Hematopoietic multipotent progenitor cell treated with erythropoietin and hydrocortisone succinate and interleukin-3 and kit ligand, for 8 days (in vitro differentiated cells): ENCODE measurements at regions not wholly inside any gene's neighbourhood (a gene's known extent, or its start where the extent isn't known, plus 50 kb on each side); places are given as distances from the start of the nearest gene placed in this dataset.

Experiments used
- DNase-seq: peaks from one replicate; pipeline ENCODE4 v3.0.0-alpha.2; 2015

DNA sequence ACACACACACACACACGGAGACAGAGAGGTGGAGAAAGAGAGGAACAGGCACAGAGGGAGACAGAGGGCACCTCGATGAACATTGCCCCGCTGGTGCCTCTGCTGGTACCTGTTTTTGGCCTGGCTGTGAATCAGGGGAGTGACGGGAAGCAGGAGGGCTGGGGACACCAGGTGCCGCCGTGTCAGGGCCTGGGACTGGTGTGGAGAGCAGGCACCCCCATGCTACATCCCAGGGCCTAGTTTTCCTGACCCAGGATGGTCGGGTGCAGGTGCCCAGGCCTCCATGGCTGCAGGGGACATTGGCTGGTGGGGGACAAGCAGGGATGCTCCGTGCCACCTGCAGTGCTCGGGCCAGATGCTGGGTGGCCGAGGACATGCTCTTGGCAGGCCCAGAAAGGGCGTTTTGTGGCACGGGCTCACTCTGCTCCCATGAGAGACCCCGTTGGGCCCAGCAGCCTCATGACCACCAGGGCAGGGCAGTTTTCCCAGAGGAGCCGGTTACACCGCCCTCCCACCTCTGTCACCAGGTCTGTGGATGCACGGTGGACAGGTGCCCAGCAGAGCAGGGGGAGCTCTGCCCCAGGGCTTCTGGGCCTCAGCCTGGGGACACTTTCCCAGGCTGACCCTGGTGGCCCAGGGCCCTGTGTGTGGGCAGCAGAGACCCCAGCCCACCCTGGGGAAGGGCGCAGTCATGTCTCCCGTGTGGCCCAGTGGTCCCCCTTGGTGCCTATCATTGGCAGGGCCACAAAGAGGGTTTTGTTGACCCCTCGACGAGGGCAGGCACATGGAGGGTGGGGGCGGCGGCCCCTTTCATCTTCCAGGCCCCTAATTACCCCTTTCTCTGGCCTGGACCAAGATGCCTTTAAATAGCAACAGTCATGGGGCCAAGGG lies 207.5 kb upstream of the RTL1 start:
- no peak for DNase-seq

DNA sequence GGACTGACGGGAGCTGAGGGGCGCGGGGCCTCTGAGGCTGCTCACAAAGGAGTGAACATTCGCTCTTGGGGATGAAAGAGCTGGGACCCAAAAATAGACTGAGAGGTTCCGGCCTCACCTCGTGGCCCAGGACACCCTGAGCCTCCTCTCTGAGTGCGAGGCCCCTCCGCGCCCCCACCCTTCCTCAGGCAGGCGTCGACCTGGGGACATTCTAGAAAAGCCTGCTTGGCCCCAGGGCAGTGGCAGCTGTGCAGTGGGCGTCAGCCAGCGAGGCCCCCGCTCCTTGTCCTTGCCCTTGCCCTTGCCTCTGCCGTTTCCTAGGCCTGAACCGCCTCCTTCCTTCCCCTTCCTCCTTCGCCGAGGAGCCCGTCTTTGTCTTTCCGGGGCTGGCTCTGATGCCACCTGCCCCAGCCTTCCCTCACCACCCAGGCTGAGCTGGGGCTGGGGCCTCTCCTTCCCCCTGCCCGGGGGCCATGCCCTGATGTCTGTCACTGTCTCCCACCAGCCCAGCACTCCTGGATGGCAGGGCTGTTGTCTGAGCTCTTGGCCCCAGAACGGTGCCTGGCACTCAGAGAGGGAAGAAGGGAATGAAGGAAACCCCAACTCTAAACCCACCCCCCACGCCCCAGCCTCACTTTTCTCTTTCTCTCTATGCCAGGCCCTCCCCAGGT lies 208.2 kb upstream of the RTL1 start:
- no peak for DNase-seq

DNA sequence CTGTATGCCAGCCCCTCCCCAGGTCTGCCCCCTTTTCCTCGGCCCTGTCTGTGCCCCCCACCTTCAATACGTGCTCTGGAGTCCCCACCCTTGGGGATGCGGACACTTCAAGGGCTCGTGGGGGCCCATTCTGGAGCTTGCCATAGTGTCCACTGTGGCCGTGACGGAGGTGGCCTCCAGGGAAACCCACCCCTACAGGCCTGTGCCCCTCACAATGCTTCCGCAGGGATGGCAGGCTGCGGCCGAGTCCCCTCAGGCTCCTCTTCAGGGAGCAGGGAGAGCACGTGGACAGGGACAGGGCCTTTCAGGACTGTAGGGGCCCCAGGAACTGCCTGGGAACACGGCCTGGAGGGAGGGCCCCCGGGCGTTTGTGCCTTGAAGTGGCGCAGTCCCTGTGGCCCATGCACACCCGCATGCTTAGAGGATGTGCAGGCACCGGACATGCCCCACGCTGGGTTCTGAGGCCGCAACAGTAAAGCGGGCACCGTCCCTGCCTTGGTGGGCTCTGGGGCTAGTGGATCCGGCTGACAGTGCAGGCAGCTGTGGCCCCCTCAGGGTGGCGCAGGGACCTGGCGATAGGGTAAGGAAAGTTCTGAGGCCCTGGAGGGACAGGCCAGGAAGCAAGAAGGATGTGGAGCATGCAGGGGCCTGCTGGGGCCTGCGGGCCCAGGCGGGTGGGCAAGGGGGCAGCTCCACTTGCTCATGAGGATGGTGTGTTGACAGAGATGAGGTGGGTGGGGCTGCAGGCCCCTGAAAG lies 209.0 kb upstream of the RTL1 start:
- no peak for DNase-seq

DNA sequence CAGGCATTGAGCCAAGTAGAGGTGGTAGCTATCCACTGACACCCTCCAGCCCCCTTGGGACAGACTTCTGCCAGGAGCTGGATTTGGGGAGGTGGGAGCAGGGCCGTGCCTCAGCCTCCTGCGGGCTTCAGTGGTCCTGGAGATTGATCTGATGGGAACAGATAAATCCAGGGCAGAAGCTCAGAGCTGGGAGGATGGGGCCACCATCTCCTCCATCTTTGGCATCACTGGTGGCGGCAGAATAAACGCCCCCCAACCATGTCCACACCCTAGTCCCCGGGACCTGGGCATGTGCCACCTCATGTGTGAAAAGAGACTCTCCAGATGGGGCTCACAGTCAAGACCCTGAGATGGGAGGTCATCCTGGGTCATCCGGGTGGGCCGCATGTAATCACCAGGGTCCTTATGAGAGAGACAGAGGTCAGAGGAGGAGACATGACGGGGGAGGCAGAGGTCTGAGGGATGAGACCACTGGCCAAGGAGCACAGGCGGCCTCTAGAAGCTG lies 209.6 kb upstream of the RTL1 start:
- DNase-seq, result no peak

DNA sequence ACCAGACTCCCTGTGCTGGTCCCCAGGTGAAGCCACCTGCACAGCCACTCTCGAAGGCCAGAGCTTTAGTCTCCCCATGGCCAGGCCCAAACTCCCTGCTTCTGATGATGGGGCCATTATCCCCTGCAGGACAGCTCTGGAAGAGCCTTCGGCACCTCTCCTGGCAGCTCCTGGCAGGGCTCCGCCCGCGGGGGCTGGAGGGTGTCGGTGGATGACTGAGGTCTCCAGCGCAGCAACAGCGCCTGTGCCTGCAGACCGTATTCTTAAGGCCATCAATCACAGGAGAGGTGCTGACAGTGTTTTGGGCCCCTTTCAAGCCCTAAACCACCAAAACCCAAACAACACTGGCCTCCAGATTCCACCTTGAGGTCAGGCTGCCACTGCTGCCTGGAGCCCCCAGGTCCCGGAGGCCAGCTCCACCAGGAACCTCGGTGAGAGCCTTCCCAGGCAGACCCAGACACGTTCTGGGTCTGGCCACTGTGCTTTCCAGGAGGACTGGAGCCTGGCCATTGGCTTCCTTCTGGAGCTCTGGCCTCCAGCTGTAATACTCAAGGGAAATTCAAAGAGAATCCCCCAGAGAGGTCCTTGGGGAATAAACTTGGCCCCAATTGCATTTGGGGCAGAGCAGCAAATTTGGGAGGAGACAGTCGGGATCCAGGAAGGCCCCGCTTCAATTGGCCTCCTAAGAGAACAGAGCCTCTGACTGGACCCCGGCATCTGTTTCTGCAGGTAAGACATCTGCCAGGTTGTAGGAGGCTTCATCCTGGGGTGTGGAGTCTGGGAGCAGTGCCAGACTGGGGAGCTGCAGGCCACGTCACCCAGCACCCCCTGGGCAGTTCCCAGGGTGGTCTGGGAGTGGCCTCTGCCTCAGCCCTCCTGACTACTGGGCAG lies 210.6 kb upstream of the RTL1 start:
- DNase-seq, result no peak

DNA sequence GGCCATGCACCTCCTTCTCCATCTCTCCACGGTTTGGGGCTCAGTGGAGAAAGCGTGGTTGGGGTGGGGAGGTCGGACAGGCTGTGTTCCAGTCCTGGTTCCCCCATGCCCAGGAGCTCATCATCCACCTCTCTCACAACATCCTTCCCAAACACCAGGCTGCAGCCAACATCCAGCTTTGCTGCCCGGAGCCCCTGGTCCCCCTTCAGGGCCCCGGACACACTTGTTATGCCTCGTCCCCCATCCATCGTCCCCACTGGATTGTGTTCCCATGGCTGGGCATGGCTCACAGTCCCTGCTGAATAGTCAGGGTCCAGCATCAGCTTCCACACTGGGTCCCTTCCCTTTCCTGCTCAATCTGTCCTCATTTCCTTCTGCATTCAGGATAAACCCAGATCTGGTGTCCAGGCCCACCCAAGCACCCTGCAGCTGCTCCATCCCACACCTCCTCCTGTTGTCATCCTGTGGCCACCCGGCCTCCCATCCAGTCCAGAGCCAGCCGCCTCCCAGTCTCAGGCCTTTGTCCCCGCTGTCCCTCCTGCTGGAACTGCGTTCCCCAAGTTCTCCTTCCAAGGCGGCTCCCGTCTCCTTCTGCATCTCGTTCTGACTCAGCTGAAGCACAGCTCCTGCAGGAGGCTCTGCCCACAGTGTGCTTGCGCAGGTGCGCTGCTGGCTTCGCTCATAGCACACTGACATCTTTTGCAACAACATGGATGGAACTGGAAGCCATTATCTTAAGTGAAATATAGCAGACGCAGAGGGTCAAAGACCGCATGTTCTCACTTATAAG lies 211.4 kb upstream of the RTL1 start:
- DNase-seq, result no peak

DNA sequence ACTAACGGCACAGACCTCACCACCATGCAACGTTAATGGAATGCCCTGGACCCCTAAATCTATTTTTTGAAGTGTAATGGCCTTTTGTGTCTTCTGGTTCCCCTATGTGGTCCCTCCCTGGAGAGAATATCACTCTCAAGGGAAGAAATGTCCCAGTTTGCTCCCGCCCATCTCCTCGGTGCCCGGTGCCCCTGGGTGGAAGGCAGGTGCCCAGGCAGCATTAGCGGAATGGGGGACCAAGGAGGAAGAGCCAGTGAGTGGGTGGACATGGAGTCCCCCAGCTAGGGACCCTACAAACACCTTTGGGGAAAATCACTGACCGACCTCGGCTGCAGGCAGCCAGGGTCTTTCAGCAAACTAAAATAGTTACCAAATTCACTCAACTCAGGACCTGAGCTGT lies 212.1 kb upstream of the RTL1 start:
- DNase-seq, result no peak

DNA sequence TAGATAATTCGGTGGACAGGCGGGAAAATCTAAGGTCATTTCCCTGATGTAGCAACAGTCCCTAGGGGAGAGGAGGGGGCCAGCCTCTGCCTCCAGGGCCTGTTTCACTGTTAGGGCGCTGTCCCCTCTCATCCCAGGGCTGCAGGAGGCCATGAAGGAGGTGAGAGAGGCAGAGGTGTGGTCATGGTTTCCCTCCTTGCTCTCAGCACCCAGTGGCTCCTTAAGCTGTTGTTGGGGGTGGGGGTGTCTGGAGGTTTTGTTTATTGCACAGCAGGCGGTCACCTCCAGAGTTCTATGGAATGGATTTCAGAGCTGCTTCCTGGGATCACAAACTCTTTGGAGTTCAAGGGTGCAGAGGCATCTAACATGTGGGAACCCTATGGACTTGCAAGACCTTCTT lies 212.5 kb upstream of the RTL1 start:
- DNase-seq, result no peak

DNA sequence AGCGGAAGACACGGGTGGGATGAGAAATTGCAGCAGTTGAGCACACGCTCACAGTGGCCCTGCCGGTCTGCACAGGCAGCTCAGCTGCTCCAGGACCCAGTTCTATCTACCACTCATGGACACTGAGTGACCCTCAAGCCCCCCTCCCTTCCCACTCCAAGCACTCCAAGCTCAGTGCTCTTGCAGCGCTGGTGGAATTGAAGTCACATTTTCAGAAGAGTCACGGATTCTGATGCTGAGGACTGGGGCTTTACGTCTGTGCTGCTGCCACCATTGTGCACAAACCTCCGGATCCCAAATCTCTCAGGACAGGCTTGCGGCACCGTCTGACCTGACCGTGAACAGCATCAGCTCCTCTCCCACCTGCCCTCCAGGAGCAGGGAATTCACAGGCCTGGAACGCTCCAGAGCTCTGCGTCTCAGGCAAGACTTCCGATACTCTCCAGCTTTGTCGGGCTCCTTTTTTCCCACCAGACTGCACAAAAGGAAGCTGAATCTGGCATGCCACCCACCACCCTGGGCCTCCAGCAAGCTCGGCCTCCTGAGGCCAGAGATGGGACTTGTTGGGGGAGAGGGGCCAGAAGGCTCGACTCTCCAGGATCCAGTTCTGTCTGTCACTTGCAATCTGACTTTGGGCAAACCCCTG lies 213.1 kb upstream of the RTL1 start:
- DNase-seq, result no peak

DNA sequence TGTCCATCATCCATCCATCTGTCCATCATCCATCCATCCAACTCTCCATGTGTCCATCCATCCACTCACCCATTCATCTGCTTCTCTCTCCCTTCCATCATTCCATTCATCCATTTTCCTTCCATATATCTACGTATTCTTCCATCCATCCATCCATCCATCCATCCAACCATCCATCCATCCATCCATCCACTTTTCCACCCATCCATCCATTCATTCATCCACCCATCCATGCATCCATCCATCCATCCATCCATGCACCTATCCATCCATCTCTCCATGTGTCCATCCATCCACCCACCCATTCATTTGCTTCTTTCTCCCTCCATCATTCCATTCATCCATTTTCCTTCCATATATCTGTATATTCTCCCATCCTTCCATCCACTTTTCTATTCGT lies 214.0 kb upstream of the RTL1 start:
- no peak for DNase-seq

DNA sequence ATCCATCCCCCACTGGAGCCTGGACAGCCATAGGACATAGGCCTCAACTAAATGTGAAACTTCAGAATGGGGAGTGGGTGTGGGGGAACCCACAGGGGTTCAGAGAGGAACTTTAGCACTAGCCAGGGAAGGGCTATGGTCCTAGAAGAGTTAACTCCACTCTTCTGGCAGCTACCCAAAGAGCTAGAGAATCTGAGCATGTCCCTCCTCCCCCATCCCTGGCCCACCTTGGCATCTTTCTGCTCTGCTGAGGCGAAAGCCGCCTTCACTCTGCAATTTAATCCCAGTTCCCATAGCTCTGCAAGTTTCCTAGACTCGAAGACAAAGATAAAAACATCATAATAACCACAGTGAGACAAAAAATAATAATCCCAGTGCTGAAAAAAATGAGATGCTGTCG lies 214.7 kb upstream of the RTL1 start:
- DNase-seq, result no peak

DNA sequence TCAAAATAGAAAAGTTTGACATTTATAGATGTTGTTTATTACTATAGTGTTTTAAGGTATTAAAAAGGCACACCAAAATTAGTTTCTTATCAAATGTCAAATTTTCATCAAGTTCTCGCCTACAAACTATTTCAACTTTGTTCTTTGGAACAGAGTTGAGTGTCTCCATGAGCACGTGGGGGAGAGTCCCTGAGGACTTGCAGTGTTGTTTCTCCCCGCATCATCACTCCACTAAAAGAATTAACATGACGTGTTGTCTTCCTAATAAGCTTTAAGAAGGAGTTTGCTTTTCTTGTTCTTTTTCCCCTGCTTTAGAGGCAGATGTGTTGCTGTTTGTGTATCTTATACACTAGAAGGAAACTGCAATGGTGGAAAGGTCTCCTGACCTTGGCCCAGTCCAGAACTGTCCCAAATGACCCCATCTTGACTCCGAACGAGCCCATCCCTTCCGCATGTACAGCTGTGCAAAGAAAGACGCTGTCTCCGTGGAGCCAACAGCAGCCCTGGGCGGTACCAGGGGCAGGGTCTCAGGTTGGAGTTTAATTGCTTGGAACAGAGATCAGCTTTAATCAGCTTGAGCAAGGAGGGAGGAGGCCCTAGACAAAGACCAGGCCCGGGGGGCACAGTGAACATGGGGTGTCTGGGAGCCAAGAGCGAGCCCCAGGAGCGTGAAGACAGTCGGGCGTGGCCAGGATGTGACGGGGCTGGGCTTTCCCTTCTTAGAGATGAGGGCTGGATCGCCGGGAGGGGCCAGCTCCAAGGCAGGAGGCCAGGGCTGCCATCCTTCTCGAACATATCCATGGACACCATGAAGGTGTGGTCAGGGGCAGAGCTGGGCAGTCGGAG lies 215.4 kb upstream of the RTL1 start:
- no peak for DNase-seq

DNA sequence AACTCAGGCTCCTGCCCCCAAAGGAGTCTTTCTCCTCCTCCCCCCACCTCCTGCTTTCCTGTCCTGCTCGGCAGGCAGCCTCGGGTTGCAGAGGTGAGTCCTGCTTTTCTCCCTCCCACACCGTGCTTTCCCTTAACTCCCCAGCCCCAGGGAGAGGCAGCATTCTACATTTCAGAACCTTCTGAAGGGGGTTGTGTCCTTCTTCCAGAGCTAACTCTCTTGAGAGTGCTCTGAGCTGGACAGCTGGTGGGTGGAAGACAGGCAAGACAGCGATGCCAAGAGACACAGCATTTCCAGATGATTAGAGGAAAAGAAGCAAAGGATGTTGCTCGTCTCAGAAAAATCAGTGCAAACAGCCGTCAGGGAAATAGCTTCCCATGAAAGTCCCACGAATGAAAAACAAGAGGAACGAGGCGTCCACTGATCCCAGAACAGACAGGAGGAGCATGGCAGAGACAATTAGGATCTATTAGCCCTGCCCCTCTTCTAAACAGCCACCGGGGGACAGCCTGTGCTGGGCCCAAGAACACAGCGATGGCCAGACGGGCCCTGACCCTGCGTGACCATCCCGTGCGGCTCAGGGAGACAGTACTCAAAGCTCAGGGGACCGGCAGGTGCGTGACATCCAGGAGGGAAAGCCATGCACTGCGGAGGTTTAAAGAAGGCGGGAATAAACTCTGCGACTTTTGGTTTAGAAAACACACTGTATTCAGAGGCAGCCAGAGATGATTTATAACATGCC lies 216.5 kb upstream of the RTL1 start:
- no peak for DNase-seq

DNA sequence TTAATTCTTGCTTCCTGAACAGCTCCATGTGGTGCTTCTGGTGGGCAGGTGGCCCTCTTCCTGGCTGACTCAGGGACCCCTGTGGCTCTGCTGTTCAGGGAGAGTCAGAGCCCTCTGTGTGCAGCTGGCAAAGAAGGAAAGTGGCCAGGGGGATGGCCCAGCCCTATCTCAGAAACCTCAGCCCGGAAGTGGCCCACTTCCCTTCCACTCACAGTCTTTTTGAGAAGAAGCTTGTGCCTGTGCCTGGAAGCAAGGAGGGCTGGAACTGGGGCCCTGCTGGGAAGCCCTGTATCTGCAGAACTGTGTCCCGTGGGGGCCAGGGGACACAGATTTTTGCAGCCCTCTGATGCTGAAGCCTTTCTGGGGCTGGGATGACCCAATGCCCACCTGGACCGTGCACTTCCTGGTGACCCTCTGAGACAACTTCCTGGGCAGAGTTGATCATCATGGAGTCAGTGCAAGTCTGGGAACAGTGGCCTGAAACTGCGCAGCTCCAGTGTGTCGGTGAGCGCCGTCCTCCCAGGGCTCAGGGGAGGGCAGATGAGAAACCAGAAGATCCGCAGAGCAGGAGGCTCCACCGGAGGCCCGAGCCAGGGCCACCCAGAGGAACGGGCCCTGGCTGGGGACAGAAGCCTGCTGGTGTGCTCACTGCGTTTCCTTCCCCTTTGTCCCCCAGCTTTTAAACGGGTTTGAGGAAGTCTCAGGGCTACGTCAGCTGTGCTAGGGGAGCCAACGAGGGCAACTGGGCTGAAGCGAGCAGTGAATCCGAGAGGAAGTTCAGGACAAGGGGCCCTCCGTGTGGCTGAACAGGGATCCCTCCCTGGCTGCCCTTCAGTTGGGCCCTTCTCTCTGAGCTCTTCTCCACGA lies 217.4 kb upstream of the RTL1 start:
- peak; percentile 37 for DNase-seq

DNA sequence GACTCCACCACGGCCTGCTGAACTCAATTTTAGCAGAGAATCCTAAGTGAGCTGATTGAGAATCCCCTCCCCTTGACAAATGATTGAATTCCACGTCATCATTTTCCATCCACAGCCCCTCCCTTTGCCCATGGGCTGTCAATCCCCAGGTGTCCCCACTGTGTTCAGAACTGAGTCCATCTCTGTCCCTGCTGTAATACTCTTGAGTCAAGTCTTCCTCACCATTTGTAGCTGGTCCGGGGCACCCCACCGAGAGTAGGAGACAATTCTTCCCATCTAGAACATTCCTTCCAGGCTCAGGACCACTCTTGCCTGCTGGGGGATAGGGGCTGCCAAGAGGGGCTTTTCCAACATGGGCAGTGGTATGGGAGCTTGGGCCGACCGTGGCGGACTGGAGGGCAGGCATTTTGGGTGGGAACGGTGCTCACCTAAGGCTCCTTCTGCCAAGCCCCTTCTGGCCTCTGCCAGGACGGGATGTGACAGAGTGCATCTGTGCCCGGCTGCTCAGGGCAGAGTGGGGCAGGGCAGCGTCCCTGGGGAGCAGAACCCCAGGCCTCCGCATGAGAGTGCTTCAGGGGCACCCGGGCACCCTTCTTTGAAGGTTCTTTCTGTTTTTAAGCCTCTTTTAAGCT lies 218.1 kb upstream of the RTL1 start:
- no peak for DNase-seq

DNA sequence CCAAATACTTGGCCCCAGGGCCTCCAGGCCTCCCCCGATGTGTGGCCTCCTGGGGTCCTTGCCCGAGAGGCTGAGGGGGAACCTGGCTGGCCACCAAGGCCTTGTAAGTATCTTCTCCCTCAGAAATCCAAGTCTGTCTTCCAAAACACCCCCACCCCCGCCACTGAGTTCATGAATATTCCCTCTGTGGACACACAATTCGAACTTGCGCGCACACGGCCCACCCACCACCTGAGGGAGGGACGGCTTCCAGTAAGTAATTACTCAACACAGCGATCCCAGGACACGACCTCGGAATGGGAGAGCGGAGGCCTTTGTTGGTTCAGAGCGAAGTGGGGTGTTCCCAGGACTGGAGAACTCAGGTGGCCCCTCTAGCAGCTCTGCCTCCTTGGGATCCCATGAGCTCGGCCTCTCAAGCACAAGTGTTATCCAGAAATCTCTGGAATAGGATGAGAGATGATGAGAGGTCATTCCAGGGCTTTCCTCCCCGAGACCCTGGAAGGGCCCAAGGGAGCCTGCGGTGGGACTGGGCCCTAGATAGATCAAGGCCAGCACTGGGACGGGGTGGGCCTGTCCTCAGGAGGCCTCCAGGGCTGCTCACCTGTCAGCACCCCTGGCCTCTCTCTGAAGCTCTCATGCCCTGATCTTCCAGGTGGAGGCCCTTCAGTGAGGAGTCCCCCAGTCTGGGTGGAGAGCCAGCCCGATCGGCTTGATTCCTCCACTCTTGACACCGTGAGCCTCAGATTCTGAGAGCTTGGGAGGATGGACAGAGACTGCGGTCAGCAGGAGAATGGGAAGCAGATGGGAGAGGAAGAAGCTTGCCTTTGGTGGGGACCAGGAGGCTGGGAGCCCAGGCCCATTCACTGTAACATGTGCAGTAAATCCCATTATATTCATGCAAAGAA lies 219.0 kb upstream of the RTL1 start:
- no peak for DNase-seq
